Stimulated activated CD8-positive, alpha-beta memory T cell treated with anti-CD3 and anti-CD28 coated beads, Interleukin-4, amount 100 ng/mL, for 1 hour (primary cell): ENCODE measurements at regions not wholly inside any gene's neighbourhood (a gene's known extent, or its start where the extent isn't known, plus 50 kb on each side); places are given as distances from the start of the nearest gene placed in this dataset.
"Not testable (repeated sequence)": the region's sequence is repeated elsewhere in the genome, so short reads cannot be mapped to it uniquely, and the experiment has no call there.

ENCODE experiments used
- DNase-seq, 2 donors: peaks; one replicate each; pipeline ENCODE4 v3.0.0-alpha.2; 2020; ENCODE audit warnings: low read depth in 2 of 2, low spot score in 1 of 2

- no peak for DNase-seq
Observed at GRCh38 chr6:12543953-12544352, 172.6 kb upstream of the PHACTR1 start.

- no peak for DNase-seq
Observed at GRCh38 chr6:12544821-12545565, 171.6 kb upstream of the PHACTR1 start.

GRCh38 chr6:12545619-12546409 is 170.8 kb upstream of the PHACTR1 start:
- DNase-seq: no peak

- DNase-seq: no peak
Observed at GRCh38 chr6:12546410-12547002, 170.1 kb upstream of the PHACTR1 start.

- DNase-seq: no peak
Observed at GRCh38 chr6:12548526-12548925, 168.0 kb upstream of the PHACTR1 start.

- not testable (repeated sequence) for DNase-seq
Observed at GRCh38 chr6:12549445-12549844, 167.1 kb upstream of the PHACTR1 start.

- DNase-seq: not testable (repeated sequence)
Observed at GRCh38 chr6:12554820-12555219, 161.7 kb upstream of the PHACTR1 start.

- DNase-seq: no peak
Observed at GRCh38 chr6:12555267-12555666, 161.3 kb upstream of the PHACTR1 start.

- no peak for DNase-seq
Observed at GRCh38 chr6:12555781-12556180, 160.8 kb upstream of the PHACTR1 start.

- DNase-seq: no peak
Observed at GRCh38 chr6:12557765-12558164, 158.8 kb upstream of the PHACTR1 start.

- DNase-seq: no peak
Observed at GRCh38 chr6:12560315-12560714, 156.3 kb upstream of the PHACTR1 start.

- DNase-seq: no peak
Observed at GRCh38 chr6:12566618-12567123, 149.9 kb upstream of the PHACTR1 start.

- no peak for DNase-seq
Observed at GRCh38 chr6:12567682-12568081, 148.9 kb upstream of the PHACTR1 start.

GRCh38 chr6:12569646-12570045 is 146.9 kb upstream of the PHACTR1 start:
- no peak for DNase-seq

- no peak for DNase-seq
Observed at GRCh38 chr6:12570461-12571030, 146.0 kb upstream of the PHACTR1 start.

- no peak for DNase-seq
Observed at GRCh38 chr6:12572896-12573827, 143.4 kb upstream of the PHACTR1 start.

- DNase-seq: no peak
Observed at GRCh38 chr6:12575961-12576360, 140.6 kb upstream of the PHACTR1 start.

- no peak for DNase-seq
Observed at GRCh38 chr6:12576389-12576788, 140.2 kb upstream of the PHACTR1 start.

GRCh38 chr6:12577124-12577850 is 139.3 kb upstream of the PHACTR1 start:
- DNase-seq: no peak

GRCh38 chr6:12578097-12578496 is 138.5 kb upstream of the PHACTR1 start:
- DNase-seq: no peak
